Loucy (cell line): ENCODE measurements at regions not wholly inside any gene's neighbourhood (a gene's known extent, or its start where the extent isn't known, plus 50 kb on each side); places are given as distances from the start of the nearest gene placed in this dataset.

Source experiments
- H2AFZ ChIP-seq: fragments of 200-600 bp; sonication (generic); 2 replicates; pipeline ENCODE4 v1.6.0; 2016; ENCODE audit warnings: antibody characterized with exemption, mild to moderate bottlenecking, low read length, moderate library complexity
- H3F3A ChIP-seq: fragments of 200-600 bp; 2 replicates; pipeline ENCODE4 v1.6.0; 2016; ENCODE audit warnings: antibody characterized with exemption, low read depth, mild to moderate bottlenecking
- H3K27me3 ChIP-seq: fragments of 200-600 bp; sonication (generic); 2 replicates; pipeline ENCODE4 v1.6.1; 2014; ENCODE audit warnings: low read length, mild to moderate bottlenecking; ENCODE audit not compliant: insufficient read depth, poor library complexity, severe bottlenecking
- H3K36me3 ChIP-seq: fragments of 200-600 bp; sonication (generic); 2 replicates; pipeline ENCODE4 v1.6.1; 2016; ENCODE audit warnings: low read length; ENCODE audit not compliant: insufficient read depth
- H3K4me1 ChIP-seq: fragments of 200-600 bp; sonication (generic); 2 replicates; pipeline ENCODE4 v1.5.1; 2014; ENCODE audit warnings: low read length, mild to moderate bottlenecking; ENCODE audit not compliant: insufficient read depth, poor library complexity, severe bottlenecking
- H3K4me2 ChIP-seq: fragments of 200-600 bp; sonication (generic); 2 replicates; pipeline ENCODE4 v1.6.0; 2014; ENCODE audit warnings: antibody characterized with exemption, low read length, low read depth, mild to moderate bottlenecking; ENCODE audit not compliant: poor library complexity, severe bottlenecking
- H3K4me3 ChIP-seq: fragments of 200-600 bp; sonication (generic); 2 replicates; pipeline ENCODE4 v1.5.1; 2014; ENCODE audit warnings: low read length, mild to moderate bottlenecking, mixed read lengths; ENCODE audit not compliant: poor library complexity, severe bottlenecking
- H3K79me2 ChIP-seq: fragments of 200-600 bp; sonication (generic); 2 replicates; pipeline ENCODE4 v1.6.1; 2014; ENCODE audit warnings: low read length; ENCODE audit not compliant: insufficient read depth
- H3K9ac ChIP-seq: fragments of 200-600 bp; sonication (generic); 2 replicates; pipeline ENCODE4 v1.6.0; 2014; ENCODE audit warnings: mild to moderate bottlenecking, low read depth, low read length, moderate library complexity; ENCODE audit not compliant: poor library complexity, severe bottlenecking
- H3K9me2 ChIP-seq: fragments of 200-600 bp; sonication (generic); replicated peaks from 2 replicates; pipeline ENCODE4 v1.6.1; 2016; ENCODE audit warnings: low read depth, low read length, mixed read lengths
- H3K9me3 ChIP-seq: fragments of 200-600 bp; sonication (generic); 2 replicates; pipeline ENCODE4 v1.6.1; 2014; ENCODE audit warnings: mild to moderate bottlenecking, antibody characterized with exemption, low read length, low read depth; ENCODE audit not compliant: insufficient read depth
- H4K20me1 ChIP-seq: fragments of 200-600 bp; sonication (generic); 2 replicates; pipeline ENCODE4 v1.6.0; 2014; ENCODE audit warnings: antibody characterized with exemption, low read length, mild to moderate bottlenecking; ENCODE audit not compliant: insufficient read depth, poor library complexity, severe bottlenecking
- CTCF ChIP-seq: fragments of 200-600 bp; sonication (generic); conservative IDR thresholded peaks from 2 replicates; pipeline ENCODE4 v1.5.1; 2014; ENCODE audit warnings: mild to moderate bottlenecking, antibody characterized with exemption, low read length
- EZH2phosphoT487 ChIP-seq: fragments of 200-600 bp; IDR thresholded peaks from 2 replicates; pipeline ENCODE4 v1.6.1; 2018; ENCODE audit warnings: antibody characterized with exemption, mild to moderate bottlenecking, moderate library complexity, borderline replicate concordance

GRCh38 chr13:53105890-53106289 lies 77.3 kb downstream of the OLFM4 start:
- no peaks in the 10 kb centered on the region for H3K9me2 ChIP-seq
- no peak for TF ChIP-seq CTCF

GRCh38 chr13:53110181-53110580 lies 81.6 kb downstream of the OLFM4 start:
- no peaks in the 10 kb centered on the region for H3K4me1 ChIP-seq
- no peaks in the 10 kb centered on the region for H3K9me2 ChIP-seq
- no peaks in the 10 kb centered on the region for H4K20me1 ChIP-seq
- no peaks in the 10 kb centered on the region for H3F3A ChIP-seq
- H3K4me3 ChIP-seq, result no peak overlapping the region
- H3K27me3 ChIP-seq, result no peaks in the 10 kb centered on the region
- TF ChIP-seq EZH2phosphoT487 (no peak), CTCF (no peak)
- no peaks in the 10 kb centered on the region for H3K79me2 ChIP-seq
- no peak overlapping the region for H2AFZ ChIP-seq
- no peaks in the 10 kb centered on the region for H3K36me3 ChIP-seq
- no peaks in the 10 kb centered on the region for H3K9me3 ChIP-seq
- no peak overlapping the region for H3K9ac ChIP-seq
- no peak overlapping the region for H3K4me2 ChIP-seq

More at GRCh38 chr13:53105890-53106289, 77.3 kb downstream of the OLFM4 start:
- Histone ChIP-seq H3K9me3 (no peaks in the 10 kb centered on the region), H3K4me2 (no peak overlapping the region), H3K79me2 (no peaks in the 10 kb centered on the region), H4K20me1 (no peaks in the 10 kb centered on the region), H3K36me3 (no peaks in the 10 kb centered on the region), H3K9ac (no peak overlapping the region), H3F3A (no peaks in the 10 kb centered on the region), H3K27me3 (no peaks in the 10 kb centered on the region), H3K4me3 (no peak overlapping the region), H2AFZ (no peak overlapping the region), H3K4me1 (no peaks in the 10 kb centered on the region)

DNA sequence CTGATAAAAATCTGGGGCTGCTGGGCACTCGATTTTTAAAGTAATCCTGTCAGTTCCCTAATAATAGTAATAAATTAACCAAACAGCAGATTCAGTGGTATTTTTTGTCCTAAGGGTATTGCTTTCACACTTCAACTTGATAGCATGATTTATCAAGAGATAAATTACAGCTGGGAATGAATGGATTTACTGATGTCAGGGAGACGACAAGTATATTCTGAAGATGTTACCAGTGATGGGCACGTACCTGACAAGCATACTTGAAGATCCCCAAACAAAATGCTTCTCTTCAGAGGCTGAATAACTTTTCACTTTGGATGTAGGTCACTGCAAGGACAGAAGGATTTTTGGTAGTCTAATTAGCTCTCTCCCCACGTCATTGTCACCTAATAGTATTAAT lies 82.0 kb downstream of the OLFM4 start:
- Histone ChIP-seq H2AFZ (no peak overlapping the region), H3K4me3 (no peak overlapping the region), H3K9me2 (no peaks in the 10 kb centered on the region), H3F3A (no peaks in the 10 kb centered on the region), H3K79me2 (no peaks in the 10 kb centered on the region), H3K4me1 (no peaks in the 10 kb centered on the region), H3K27me3 (no peaks in the 10 kb centered on the region), H3K36me3 (no peaks in the 10 kb centered on the region), H3K9ac (no peak overlapping the region), H3K4me2 (no peak overlapping the region), H4K20me1 (no peaks in the 10 kb centered on the region), H3K9me3 (no peaks in the 10 kb centered on the region)
- TF ChIP-seq CTCF (no peak), EZH2phosphoT487 (no peak)
